ENCODE measurements at regions not wholly inside any gene's neighbourhood (a gene's known extent, or its start where the extent isn't known, plus 50 kb on each side); places are given as distances from the start of the nearest gene placed in this dataset.

GRCh38 chr10:120011359-120012130 is 119.0 kb downstream of the SEC23IP start:
- POLR2A ChIA-PET: no interaction called here
- H3K9me3 Mint-ChIP-seq: no peaks in the 10 kb centered on the region
- no peak overlapping the region for H3K4me3 Mint-ChIP-seq

GRCh38 chr10:120012131-120012400 is 119.5 kb downstream of the SEC23IP start:
- CTCF ChIA-PET: no interaction called here
- intact Hi-C loops (cut with micrococcal nuclease): no loop called here
- no peaks in the 10 kb centered on the region for H3K9me3 Mint-ChIP-seq
- no peak overlapping the region for H3K27ac Mint-ChIP-seq
- no peak overlapping the region for H3K4me3 Mint-ChIP-seq
- H3K36me3 Mint-ChIP-seq (ENCODE audit: low read depth): no peaks in the 10 kb centered on the region
- H3K4me1 Mint-ChIP-seq (ENCODE audit: low read depth): no peaks in the 10 kb centered on the region
- no peak for ATAC-seq
- no peak for DNase-seq
- POLR2A ChIA-PET: no interaction called here
- H3K27me3 Mint-ChIP-seq: peaks cover 33% of the 10 kb centered on the region
- no peak for TF ChIP-seq CTCF (IDR thresholded peaks at IDR 0.05)

More at GRCh38 chr10:120011359-120012130, 119.0 kb downstream of the SEC23IP start:
- TF ChIP-seq CTCF (IDR thresholded peaks at IDR 0.05): no peak
- H3K27me3 Mint-ChIP-seq: peaks cover 33% of the 10 kb centered on the region
- DNase-seq (no peak), ATAC-seq (no peak)
- CTCF ChIA-PET: no interaction called here
- intact Hi-C loops (cut with micrococcal nuclease): no loop called here
- H3K4me1 Mint-ChIP-seq (ENCODE audit: low read depth): no peaks in the 10 kb centered on the region
- no peak overlapping the region for H3K27ac Mint-ChIP-seq
- no peaks in the 10 kb centered on the region for H3K36me3 Mint-ChIP-seq (ENCODE audit: low read depth)

- DNase-seq (no peak), ATAC-seq (no peak)
- no peak for TF ChIP-seq CTCF (IDR thresholded peaks at IDR 0.05)
- ChIA-PET CTCF (no interaction called here), POLR2A (no interaction called here)
- intact Hi-C loops (cut with micrococcal nuclease): no loop called here
- no peak overlapping the region for H3K4me3 Mint-ChIP-seq
- no peaks in the 10 kb centered on the region for H3K4me1 Mint-ChIP-seq (ENCODE audit: low read depth)
- H3K27ac Mint-ChIP-seq: no peak overlapping the region
- H3K9me3 Mint-ChIP-seq: no peaks in the 10 kb centered on the region
- peaks cover 33% of the 10 kb centered on the region for H3K27me3 Mint-ChIP-seq
- no peaks in the 10 kb centered on the region for H3K36me3 Mint-ChIP-seq (ENCODE audit: low read depth)
Measured at GRCh38 chr10:120012566-120012965, 120.0 kb downstream of the SEC23IP start.

- Mint-ChIP-seq H3K4me3 (no peak overlapping the region), H3K36me3 (ENCODE audit: low read depth) (no peaks in the 10 kb centered on the region), H3K4me1 (ENCODE audit: low read depth) (no peaks in the 10 kb centered on the region), H3K27me3 (peaks cover 33% of the 10 kb centered on the region), H3K9me3 (no peaks in the 10 kb centered on the region), H3K27ac (no peak overlapping the region)
- POLR2A ChIA-PET: no interaction called here
- ATAC-seq: no peak
- CTCF ChIA-PET: no interaction called here
- intact Hi-C loops (cut with micrococcal nuclease): no loop called here
- DNase-seq: no peak
- no peak for TF ChIP-seq CTCF (IDR thresholded peaks at IDR 0.05)
Measured at GRCh38 chr10:120014031-120014430, 121.5 kb downstream of the SEC23IP start.

GRCh38 chr10:120015064-120015463 is 122.5 kb downstream of the SEC23IP start:
- no peak overlapping the region for H3K4me3 Mint-ChIP-seq
- intact Hi-C loops (cut with micrococcal nuclease): no loop called here
- no peaks in the 10 kb centered on the region for H3K36me3 Mint-ChIP-seq (ENCODE audit: low read depth)
- ATAC-seq: no peak
- TF ChIP-seq CTCF (IDR thresholded peaks at IDR 0.05): no peak
- peaks cover 27% of the 10 kb centered on the region for H3K27me3 Mint-ChIP-seq
- CTCF ChIA-PET: no interaction called here
- H3K27ac Mint-ChIP-seq: no peak overlapping the region
- POLR2A ChIA-PET: no interaction called here
- H3K9me3 Mint-ChIP-seq: no peaks in the 10 kb centered on the region
- no peaks in the 10 kb centered on the region for H3K4me1 Mint-ChIP-seq (ENCODE audit: low read depth)
- DNase-seq: no peak

Data from activated CD8-positive, alpha-beta T cell treated with anti-CD3 and anti-CD28 coated beads for 36 hours (primary cell).